ENCODE measurements at regions not wholly inside any gene's neighbourhood (a gene's known extent, or its start where the extent isn't known, plus 50 kb on each side); places are given as distances from the start of the nearest gene placed in this dataset.
"Not testable (repeated sequence)": the region's sequence is repeated elsewhere in the genome, so short reads cannot be mapped to it uniquely, and the experiment has no call there.

DNA sequence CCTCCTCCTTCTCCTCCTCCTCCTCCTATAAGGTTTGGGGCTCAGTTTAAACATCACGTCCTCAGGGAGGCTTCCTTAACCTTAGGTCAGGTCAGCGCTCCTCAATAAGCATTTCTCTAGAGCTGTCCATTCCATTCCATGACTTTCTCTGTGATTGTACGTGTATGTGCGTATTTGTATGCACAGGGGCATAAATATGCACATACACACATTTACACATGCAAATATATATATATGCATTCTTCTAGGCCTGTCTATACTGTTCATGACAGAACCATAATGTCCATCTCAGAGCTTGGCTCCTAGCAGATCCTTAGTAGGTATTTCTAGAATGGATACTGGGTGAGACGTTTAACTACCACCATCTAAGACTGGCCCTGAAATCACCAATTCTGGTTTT, 258.6 kb downstream of the STIM2 start:
- TF ChIP-seq, protein P1, sequence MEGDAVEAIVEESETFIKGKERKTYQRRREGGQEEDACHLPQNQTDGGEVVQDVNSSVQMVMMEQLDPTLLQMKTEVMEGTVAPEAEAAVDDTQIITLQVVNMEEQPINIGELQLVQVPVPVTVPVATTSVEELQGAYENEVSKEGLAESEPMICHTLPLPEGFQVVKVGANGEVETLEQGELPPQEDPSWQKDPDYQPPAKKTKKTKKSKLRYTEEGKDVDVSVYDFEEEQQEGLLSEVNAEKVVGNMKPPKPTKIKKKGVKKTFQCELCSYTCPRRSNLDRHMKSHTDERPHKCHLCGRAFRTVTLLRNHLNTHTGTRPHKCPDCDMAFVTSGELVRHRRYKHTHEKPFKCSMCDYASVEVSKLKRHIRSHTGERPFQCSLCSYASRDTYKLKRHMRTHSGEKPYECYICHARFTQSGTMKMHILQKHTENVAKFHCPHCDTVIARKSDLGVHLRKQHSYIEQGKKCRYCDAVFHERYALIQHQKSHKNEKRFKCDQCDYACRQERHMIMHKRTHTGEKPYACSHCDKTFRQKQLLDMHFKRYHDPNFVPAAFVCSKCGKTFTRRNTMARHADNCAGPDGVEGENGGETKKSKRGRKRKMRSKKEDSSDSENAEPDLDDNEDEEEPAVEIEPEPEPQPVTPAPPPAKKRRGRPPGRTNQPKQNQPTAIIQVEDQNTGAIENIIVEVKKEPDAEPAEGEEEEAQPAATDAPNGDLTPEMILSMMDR (IDR thresholded peaks at IDR 0.05; ENCODE audit: low read depth, low read length), result no peak
- H3K4me3 ChIP-seq (ENCODE audit: low read depth, low read length), result no peak overlapping the region

DNA sequence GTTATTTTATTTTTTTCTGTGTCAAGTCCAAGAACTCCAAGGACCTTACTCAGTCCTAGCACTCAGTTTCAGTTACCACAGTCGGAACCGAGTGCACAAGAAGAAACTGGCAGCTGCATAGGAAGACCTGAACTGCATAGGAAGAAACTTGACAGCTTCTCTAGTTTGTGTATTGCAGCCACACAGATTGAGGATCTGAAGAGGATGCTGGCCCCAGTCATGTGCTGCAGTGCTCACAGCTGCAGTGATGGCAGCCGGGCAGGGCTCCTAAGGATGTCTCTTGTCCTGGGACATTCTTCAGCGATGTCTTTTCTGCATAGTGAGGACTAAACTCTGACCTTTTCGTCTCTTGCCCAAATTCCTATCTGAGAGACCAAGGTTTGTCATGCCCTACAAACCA, 261.2 kb downstream of the STIM2 start:
- no peak overlapping the region for H3K4me3 ChIP-seq (ENCODE audit: low read depth, low read length)
- TF ChIP-seq, protein P1 (IDR thresholded peaks at IDR 0.05; ENCODE audit: low read depth, low read length), result no peak

DNA sequence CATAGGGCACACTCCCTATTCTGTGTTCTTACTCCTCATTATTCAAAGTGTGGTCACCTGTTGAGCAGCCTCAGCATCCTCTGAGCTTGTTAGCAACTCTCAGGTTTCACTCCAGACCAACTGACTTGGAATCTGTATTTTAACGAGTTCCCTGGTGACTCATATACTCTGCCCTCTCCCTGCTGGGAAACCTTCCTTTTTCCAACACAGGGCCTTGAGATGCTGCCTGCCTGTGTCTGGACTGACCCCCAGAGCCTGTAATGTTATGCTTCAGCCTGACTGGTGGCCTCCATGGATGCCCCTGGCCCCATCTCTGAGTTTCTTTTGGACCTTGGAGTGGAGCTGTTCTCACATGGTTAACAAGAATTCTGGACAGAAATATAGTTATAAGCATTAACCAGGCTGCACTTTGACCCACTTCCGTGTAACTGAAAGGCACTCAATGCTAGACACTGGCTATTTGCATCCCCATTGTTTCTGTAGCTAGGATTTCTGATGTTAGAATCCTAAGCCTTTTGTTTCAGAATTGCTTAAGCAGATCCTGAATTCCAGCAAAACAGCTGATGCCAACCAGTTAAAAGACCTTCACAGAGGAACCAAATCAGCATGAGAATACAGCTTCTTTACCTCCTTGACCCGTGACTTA, 262.6 kb downstream of the STIM2 start:
- no peak overlapping the region for H3K4me3 ChIP-seq (ENCODE audit: low read depth, low read length)
- TF ChIP-seq, protein P1 (IDR thresholded peaks at IDR 0.05; ENCODE audit: low read depth, low read length), result no peak

DNA sequence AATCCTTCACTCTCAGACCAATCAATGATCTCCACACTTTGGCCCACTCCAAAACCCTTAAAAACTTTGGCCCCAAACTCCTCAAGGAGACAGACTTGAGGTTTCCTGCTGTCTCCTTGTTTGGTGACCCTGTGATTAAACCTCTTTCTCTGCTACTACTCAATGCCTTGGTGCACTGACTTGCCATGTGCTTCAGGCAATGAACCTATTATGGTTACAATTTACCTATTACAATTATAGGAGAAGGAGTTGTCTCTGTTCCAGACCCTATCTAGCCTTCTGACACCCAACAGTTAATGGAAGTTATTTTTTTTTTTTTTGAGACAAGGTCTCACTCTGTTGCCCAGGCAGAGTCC, 263.1 kb downstream of the STIM2 start:
- TF ChIP-seq, protein P1 (IDR thresholded peaks at IDR 0.05; ENCODE audit: low read depth, low read length), result no peak
- no peak overlapping the region for H3K4me3 ChIP-seq (ENCODE audit: low read depth, low read length)

DNA sequence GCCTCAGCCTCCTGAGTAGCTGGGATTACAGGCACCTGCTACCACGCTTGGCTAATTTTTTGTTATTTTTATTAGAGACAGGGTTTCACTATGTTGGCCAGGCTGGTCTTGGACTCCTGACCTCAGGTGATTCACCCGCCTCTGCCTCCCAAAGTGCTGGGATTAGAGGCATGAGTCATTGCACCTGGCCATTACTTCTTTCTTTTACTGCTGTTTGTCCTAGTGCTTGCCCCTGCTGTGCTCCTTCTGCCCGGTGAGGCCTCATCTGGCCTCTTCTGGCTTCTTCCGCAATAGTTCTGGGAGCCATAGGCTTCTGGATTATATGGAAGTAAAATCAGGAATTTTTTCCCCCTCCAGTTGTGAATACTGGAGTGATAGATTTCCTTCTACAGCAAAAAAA, 266.3 kb downstream of the STIM2 start:
- H3K4me3 ChIP-seq (ENCODE audit: low read depth, low read length), result not testable (repeated sequence)

DNA sequence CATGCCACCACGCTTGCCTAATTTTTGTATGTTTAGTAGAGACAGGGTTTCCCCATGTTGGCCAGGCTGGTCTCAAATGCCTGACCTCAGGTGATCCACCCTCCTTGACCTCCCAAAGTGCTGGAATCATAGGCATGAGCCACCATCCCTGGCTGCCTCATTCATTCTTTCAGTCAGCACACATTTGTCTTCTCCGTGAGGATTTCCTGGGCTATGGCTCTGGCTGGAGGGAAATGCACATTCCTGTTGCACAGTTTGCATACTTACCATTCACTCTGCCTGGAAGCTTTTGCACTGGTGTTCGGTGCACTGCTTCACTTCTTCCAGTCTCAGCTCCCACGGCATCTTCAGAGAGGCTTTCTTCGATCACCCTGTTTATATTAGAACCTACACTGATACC, 267.8 kb downstream of the STIM2 start:
- TF ChIP-seq, protein P1 (IDR thresholded peaks at IDR 0.05; ENCODE audit: low read depth, low read length), result no peak
- H3K4me3 ChIP-seq (ENCODE audit: low read depth, low read length), result no peak overlapping the region

DNA sequence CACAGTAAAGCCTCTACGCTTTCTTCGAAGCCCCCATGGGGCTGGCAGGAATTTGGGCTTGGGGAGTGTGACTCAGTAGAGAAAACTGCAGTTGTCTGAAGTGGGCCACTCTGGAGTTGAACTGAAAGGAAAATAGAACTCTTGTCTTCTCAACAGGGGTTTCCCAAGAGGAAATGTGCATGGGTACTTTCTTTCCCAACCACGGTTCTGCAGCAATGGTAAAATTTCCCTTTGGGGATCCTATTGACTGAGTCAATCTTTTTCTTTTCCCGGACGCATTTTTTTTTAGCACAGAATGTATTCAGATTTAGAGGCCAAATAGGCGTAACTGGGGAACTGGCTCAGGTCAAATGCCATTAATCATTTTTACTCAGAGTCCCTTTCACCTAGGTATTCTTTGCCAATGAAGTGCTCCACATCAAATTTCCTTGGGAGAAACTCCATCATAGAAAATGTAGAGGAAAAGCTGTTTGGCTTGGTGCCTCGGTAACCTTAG, 269.3 kb downstream of the STIM2 start:
- TF ChIP-seq, protein P1 (IDR thresholded peaks at IDR 0.05; ENCODE audit: low read depth, low read length), result no peak
- H3K4me3 ChIP-seq (ENCODE audit: low read depth, low read length), result no peak overlapping the region

DNA sequence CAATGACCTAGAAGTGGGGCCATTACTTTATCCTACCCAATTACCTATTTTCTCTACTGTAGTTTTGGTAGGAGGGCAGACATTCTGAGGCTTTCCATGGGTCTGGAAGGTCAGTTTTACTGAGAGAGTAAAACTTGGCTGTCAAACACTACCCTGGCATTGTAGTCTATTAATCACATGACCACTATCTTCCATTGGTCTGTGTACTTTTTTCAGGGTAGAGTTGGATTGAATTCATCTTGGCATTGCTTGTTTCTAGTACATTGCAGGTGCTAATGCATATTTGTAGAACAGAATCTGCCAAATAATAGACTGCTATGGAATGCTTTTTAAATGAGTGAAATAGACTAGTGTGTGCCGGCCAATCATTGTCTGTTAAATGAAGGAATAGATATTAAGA, 271.9 kb downstream of the STIM2 start:
- H3K4me3 ChIP-seq (ENCODE audit: low read depth, low read length), result no peak overlapping the region

More for the DNA sequence above, 271.9 kb downstream of the STIM2 start:
- TF ChIP-seq, protein P1 (IDR thresholded peaks at IDR 0.05; ENCODE audit: low read depth, low read length), result no peak

Data from WI38 (cell line).